IMR-90 (cell line): ENCODE measurements at regions not wholly inside any gene's neighbourhood (a gene's known extent, or its start where the extent isn't known, plus 50 kb on each side); places are given as distances from the start of the nearest gene placed in this dataset.

ENCODE experiments used
- ATAC-seq: fragments of 200-7000 bp; cut with Tn5 transposase; 2 replicates; pipeline ENCODE4 v1.9.1; 2020; ENCODE audit warnings: low read depth, mild to moderate bottlenecking, moderate library complexity
- BruUV-seq: library from RNA; stranded (reverse); fragments of 400-500 nt; replicated peaks from 2 replicates; lab custom pipeline; 2021; lab: Mats Ljungman, UMichigan
- CTCF ChIA-PET: fragments of 300-600 bp; formaldehyde crosslinking; extraction: SDS; loops from one replicate; lab custom pipeline; 2021; ENCODE audit warnings: antibody characterized with exemption; lab: Yijun Ruan, JAX
- POLR2A ChIA-PET: fragments of 300-600 bp; sonication (Branson Sonifier 250); formaldehyde crosslinking; loops from one replicate; lab custom pipeline; 2022; ENCODE audit warnings: antibody characterized with exemption; ENCODE audit not compliant: unreplicated experiment; lab: Charles Lee
- DNase-seq: peaks from one replicate; pipeline ENCODE4 v3.0.0; 2013
- H2AFZ ChIP-seq: replicated peaks from 2 replicates; pipeline ENCODE3; 2013; ENCODE audit warnings: low read length, mild to moderate bottlenecking; ENCODE audit not compliant: poor library complexity
- H2AK5ac ChIP-seq: 2 replicates; pipeline ENCODE4 v1.6.1; 2013; ENCODE audit warnings: low read depth, low read length, inconsistent platforms
- H2AK9ac ChIP-seq: replicated peaks from 2 replicates; pipeline ENCODE3; 2013; ENCODE audit warnings: mild to moderate bottlenecking, low read depth, low read length, moderate library complexity; ENCODE audit not compliant: poor library complexity
- H2BK120ac ChIP-seq: 2 replicates; pipeline ENCODE4 v1.6.1; 2013; ENCODE audit warnings: low read depth, low read length, inconsistent platforms
- H2BK15ac ChIP-seq: 3 replicates; pipeline ENCODE4 v1.6.1; 2013; ENCODE audit warnings: low read depth, low read length, inconsistent platforms
- H2BK20ac ChIP-seq: 2 replicates; pipeline ENCODE4 v1.6.1; 2013; ENCODE audit warnings: low read depth, mild to moderate bottlenecking, inconsistent platforms, low read length, moderate library complexity
- H2BK5ac ChIP-seq: 2 replicates; pipeline ENCODE4 v1.6.1; 2013; ENCODE audit warnings: mild to moderate bottlenecking, low read depth, low read length, inconsistent platforms; ENCODE audit not compliant: poor library complexity, severe bottlenecking
- H3K14ac ChIP-seq: replicated peaks from 2 replicates; pipeline ENCODE4 v1.6.1; 2013; ENCODE audit warnings: low read depth, low read length, inconsistent platforms
- H3K18ac ChIP-seq: 2 replicates; pipeline ENCODE4 v1.6.1; 2013; ENCODE audit warnings: low read depth, low read length, control low read depth
- H3K23ac ChIP-seq: 2 replicates; pipeline ENCODE4 v1.6.1; 2013; ENCODE audit warnings: low read depth, low read length, inconsistent platforms
- H3K27ac ChIP-seq: 2 replicates; pipeline ENCODE4 v1.5.1; 2013; ENCODE audit warnings: mild to moderate bottlenecking, control low read depth, low read length; ENCODE audit not compliant: insufficient read depth
- H3K27me3 ChIP-seq: 2 replicates; pipeline ENCODE4 v1.6.1; 2013; ENCODE audit warnings: low read length; ENCODE audit not compliant: control insufficient read depth, insufficient read depth
- H3K36me3 ChIP-seq: 2 replicates; pipeline ENCODE4 v1.6.1; 2013; ENCODE audit warnings: low read length, mixed read lengths; ENCODE audit not compliant: control insufficient read depth, insufficient read depth
- H3K4ac ChIP-seq: 2 replicates; pipeline ENCODE4 v1.6.1; 2013; ENCODE audit warnings: low read depth, low read length, inconsistent platforms
- H3K4me1 ChIP-seq: 2 replicates; pipeline ENCODE4 v1.6.1; 2013; ENCODE audit warnings: low read length, mixed read lengths; ENCODE audit not compliant: control insufficient read depth, insufficient read depth
- H3K4me2 ChIP-seq: 2 replicates; pipeline ENCODE4 v1.6.1; 2013; ENCODE audit warnings: low read depth, mild to moderate bottlenecking, control low read depth, low read length, moderate library complexity
- H3K4me3 ChIP-seq: 2 replicates; pipeline ENCODE4 v1.5.1; 2013; ENCODE audit warnings: low read depth, mild to moderate bottlenecking, control low read depth, low read length, moderate library complexity; ENCODE audit not compliant: insufficient read depth
- H3K56ac ChIP-seq: 2 replicates; pipeline ENCODE4 v1.6.1; 2013; ENCODE audit warnings: low read length, inconsistent platforms; ENCODE audit not compliant: insufficient read depth; ENCODE audit errors: extremely low read depth
- H3K79me1 ChIP-seq, 2 experiments: 2 replicates each; pipeline ENCODE4 v1.6.1; 2013; ENCODE audit warnings: low read length in 2 of 2, inconsistent platforms in 1 of 2, low read depth in 1 of 2
- H3K9ac ChIP-seq: 2 replicates; pipeline ENCODE4 v1.6.1; 2013; ENCODE audit warnings: low read depth, low read length, control low read depth
- H3K9me1 ChIP-seq: 2 replicates; pipeline ENCODE4 v1.6.1; 2013; ENCODE audit warnings: low read length, inconsistent platforms; ENCODE audit not compliant: insufficient read depth
- H3K9me3 ChIP-seq: 2 replicates; pipeline ENCODE4 v1.6.1; 2013; ENCODE audit warnings: low read length; ENCODE audit not compliant: control insufficient read depth, insufficient read depth
- H4K20me1 ChIP-seq: 2 replicates; pipeline ENCODE4 v1.6.1; 2013; ENCODE audit warnings: low read length, inconsistent platforms; ENCODE audit not compliant: insufficient read depth
- H4K5ac ChIP-seq: 2 replicates; pipeline ENCODE4 v1.6.1; 2013; ENCODE audit warnings: mild to moderate bottlenecking, low read depth, low read length, control low read depth
- H4K8ac ChIP-seq, 2 experiments: 2 replicates each; pipeline ENCODE4 v1.6.1; 2013; ENCODE audit warnings: low read depth in 2 of 2, low read length in 2 of 2, control low read depth in 1 of 2, inconsistent platforms in 1 of 2
- H4K91ac ChIP-seq: 2 replicates; pipeline ENCODE4 v1.6.1; 2013; ENCODE audit warnings: low read depth, low read length, inconsistent platforms; ENCODE audit not compliant: insufficient read depth
- RCOR1 ChIP-seq: IDR thresholded peaks from 2 replicates; pipeline ENCODE4 v1.6.1; 2012; ENCODE audit warnings: mild to moderate bottlenecking, low read length, improper control_type of control experiment; ENCODE audit not compliant: insufficient replicate concordance
- WGBS, 2 experiments: methylation state at CpG; one replicate each; pipeline versions ENCODE4 v1.1.5 to v1.1.7; 2013; ENCODE audit warnings: missing lambda C conversion rate in 2 of 2; ENCODE audit not compliant: insufficient read length in 1 of 2; ENCODE audit errors: extremely low coverage in 2 of 2; 5-methylcytosine and 5-hydroxymethylcytosine counted together
- dilution Hi-C: fragments of 300-500 bp; cut with HindIII; formaldehyde crosslinking; loops from one replicate; pipeline ENCODE4 v1.14.3; 2018; ENCODE audit warnings: low sequenced_read_pairs; ENCODE audit not compliant: unreplicated experiment
- in situ Hi-C: fragments of 300-500 bp; cut with MboI; formaldehyde crosslinking; loops from 3 replicates; pipeline ENCODE4 v1.14.3; 2019; ENCODE audit warnings: low sequenced_read_pairs, inconsistent platforms, mixed read lengths
- intact Hi-C: fragments of 100-400 bp; cut with micrococcal nuclease; formaldehyde crosslinking; loops from 2 replicates; pipeline ENCODE4 v1.10.0; 2022

DNA sequence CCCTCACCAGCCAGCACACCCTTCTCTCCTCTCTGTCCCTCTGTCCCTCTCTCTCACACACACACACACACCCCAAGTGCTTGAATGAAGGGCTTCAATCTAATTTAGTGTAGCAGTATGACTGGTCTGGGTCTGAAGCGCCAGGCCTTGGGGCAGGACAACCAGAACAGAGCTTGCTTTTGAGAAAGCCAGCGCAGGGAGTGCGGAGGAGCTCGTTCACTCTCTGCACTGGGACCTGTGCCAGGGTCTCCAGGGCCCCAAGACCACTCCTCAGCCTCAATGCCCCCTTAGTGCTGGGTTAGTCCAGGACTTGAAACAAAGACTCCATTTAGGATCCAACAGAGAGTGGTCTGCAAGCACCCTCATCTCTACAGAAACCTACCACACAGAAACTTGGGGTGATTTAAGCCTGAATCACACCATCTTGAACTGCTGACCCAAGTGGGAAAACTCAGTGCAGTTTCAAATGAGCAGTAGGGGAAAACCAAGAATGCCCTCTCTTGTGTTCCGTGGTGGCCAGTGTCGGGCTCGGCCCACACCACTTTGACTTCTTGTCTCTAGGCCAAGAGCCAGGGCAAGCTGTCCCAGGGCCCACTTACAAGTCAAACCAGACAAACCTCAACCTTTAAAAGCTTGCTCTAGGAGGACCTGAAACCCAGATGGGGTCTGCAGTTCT is 66.6 kb upstream of the WIPF1 start:
- Histone ChIP-seq H3K9ac (no peak overlapping the region), H4K8ac (no peak overlapping the region), H3K18ac (no peak overlapping the region), H4K5ac (no peak overlapping the region), H3K36me3 (peaks cover 1% of the 10 kb centered on the region; the same call in 1 of the 2 replicates), H3K9me3 (no peaks in the 10 kb centered on the region), H3K56ac (no peak overlapping the region), H3K79me1 (peaks cover 41 to 57% of the 10 kb centered on the region in 2 experiments), H3K27ac (no peak overlapping the region), H3K4me3 (no peak overlapping the region), H3K27me3 (no peaks in the 10 kb centered on the region), H2BK15ac (no peak overlapping the region), H3K9me1 (peaks cover 19% of the 10 kb centered on the region), H3K14ac (peak overlapping the region; percentile 4; the same call in 1 of the 2 replicates), H3K4me2 (no peak overlapping the region), H2BK5ac (no peak overlapping the region), H3K23ac (no peak overlapping the region), H2BK120ac (no peak overlapping the region), H3K4me1 (peaks cover 6% of the 10 kb centered on the region), H2AK5ac (peak overlapping the region; percentile 51; the same call in 1 of the 2 replicates), H2BK20ac (no peak overlapping the region), H4K20me1 (peaks cover 23% of the 10 kb centered on the region; the same call in 1 of the 2 replicates), H3K4ac (peak overlapping the region; percentile 3; the same call in 1 of the 2 replicates), H2AFZ (no peak overlapping the region), H4K91ac (no peak overlapping the region), H2AK9ac (no peak overlapping the region)
- dilution Hi-C loops (no loop called here), intact Hi-C loops (no loop called here), in situ Hi-C loops (no loop called here)
- ChIA-PET CTCF (no interaction called here), POLR2A (no interaction called here)
- DNase-seq (no peak), ATAC-seq (no peak)
- WGBS, 2 experiments, result 100% methylated on average over 2 of the region's 7 CpGs; no CpG with 5 or more reads in 1 of the 2 experiments
- no TSS peak for BruUV-seq
- no peak for TF ChIP-seq RCOR1
